Activated CD4-positive, alpha-beta memory T cell treated with anti-CD3 and anti-CD28 coated beads, Interleukin-2, amount 10 ng/mL, durations not matched to agents 7 days and 5 days (primary cell): ENCODE measurements at regions not wholly inside any gene's neighbourhood (a gene's known extent, or its start where the extent isn't known, plus 50 kb on each side); places are given as distances from the start of the nearest gene placed in this dataset.
A peak's percentile ranks its signal among the peaks of the same experiment; 100 is the strongest.
"Not testable (repeated sequence)": the region's sequence is repeated elsewhere in the genome, so short reads cannot be mapped to it uniquely, and the experiment has no call there.

Experiments used
- CTCF ChIA-PET: fragments of 350-600 bp; sonication (Branson Sonifier 250); formaldehyde crosslinking; loops from one replicate; lab custom pipeline; 2021; ENCODE audit warnings: antibody characterized with exemption, inconsistent platforms; lab: Charles Lee
- POLR2A ChIA-PET: fragments of 350-600 bp; sonication (Branson Sonifier 250); formaldehyde crosslinking; loops from one replicate; lab custom pipeline; 2021; ENCODE audit warnings: antibody characterized with exemption; lab: Charles Lee
- DNase-seq: peaks from one replicate; pipeline ENCODE4 v3.0.0-alpha.2; 2020
- H3K27ac Mint-ChIP-seq: one replicate; pipeline ENCODE4 v1.8.0; 2021; ENCODE audit warnings: mild to moderate bottlenecking, mixed read lengths
- H3K27me3 Mint-ChIP-seq: one replicate; pipeline ENCODE4 v1.8.0; 2021; ENCODE audit warnings: mixed read lengths
- H3K36me3 Mint-ChIP-seq: one replicate; pipeline ENCODE4 v1.8.0; 2021; ENCODE audit warnings: low read depth, mixed read lengths
- H3K4me1 Mint-ChIP-seq: one replicate; pipeline ENCODE4 v1.8.0; 2021; ENCODE audit warnings: mixed read lengths
- H3K4me3 Mint-ChIP-seq: one replicate; pipeline ENCODE4 v1.8.0; 2021; ENCODE audit warnings: mild to moderate bottlenecking, mixed read lengths
- H3K9me3 Mint-ChIP-seq: one replicate; pipeline ENCODE4 v1.8.0; 2021; ENCODE audit warnings: mixed read lengths

DNA sequence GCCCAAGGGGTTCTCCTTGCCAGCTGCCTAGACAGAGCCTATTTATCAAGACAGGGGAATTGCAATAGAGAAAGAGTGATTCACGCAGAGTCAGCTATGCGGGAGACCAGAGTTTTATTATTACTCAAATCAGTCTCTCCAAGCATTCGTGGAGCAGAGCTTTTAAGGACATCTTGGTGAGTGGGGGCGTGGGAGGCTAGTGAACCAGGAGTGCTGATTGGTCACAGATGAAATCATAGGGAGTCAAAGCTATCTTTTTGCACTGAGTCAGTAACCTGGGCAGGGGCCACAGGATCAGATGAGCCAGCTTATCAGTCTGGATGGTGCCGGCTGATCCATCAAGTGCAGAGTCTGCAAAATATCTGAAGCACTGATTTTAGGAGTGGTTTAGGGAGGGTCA is 64.8 kb upstream of the MRPS6 start:
- H3K4me3 Mint-ChIP-seq = no peak overlapping the region
- peak overlapping the region; percentile 10 for H3K27ac Mint-ChIP-seq
- peaks cover 16% of the 10 kb centered on the region for H3K4me1 Mint-ChIP-seq
- H3K9me3 Mint-ChIP-seq = peaks cover 44% of the 10 kb centered on the region
- ChIA-PET POLR2A (interaction anchor here (0.6 to 2.0 kb wide), 6 partner anchors 14 to 77 kb away, joined by 3 to 7 read pairs (median 3); no protein-coding TSS in a partner anchor), CTCF (interaction anchor here (1.0 to 1.4 kb wide), 2 partner anchors 31 to 339 kb away, joined by 3 to 4 read pairs; no protein-coding TSS in a partner anchor)
- no peaks in the 10 kb centered on the region for H3K27me3 Mint-ChIP-seq
- no peak for DNase-seq
- H3K36me3 Mint-ChIP-seq = peaks cover 28% of the 10 kb centered on the region

DNA sequence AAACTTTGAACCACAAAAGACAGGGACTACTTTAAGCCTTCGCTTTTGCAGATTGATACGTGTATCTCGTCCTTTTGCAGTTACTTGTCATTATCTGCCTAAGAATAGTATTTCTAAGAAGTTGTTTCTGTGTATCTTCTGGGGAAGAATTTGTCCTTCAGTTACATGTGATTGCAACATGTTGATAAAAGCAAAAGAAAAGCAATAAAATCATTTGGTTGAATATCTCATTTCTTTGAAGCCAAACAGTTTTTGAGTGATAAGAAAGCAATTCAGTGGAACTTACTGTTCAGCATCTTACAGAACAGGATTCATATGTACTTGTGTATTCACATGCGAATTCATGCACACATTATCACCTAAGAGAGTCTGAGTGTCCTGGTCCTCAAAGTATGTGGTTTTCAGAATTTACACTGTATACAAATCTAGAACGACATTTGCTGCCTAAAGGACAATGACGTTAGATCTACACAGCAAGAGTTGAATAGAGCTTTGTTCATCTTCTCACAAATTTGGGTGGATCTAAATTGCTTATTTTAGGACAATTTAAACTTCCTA is 66.7 kb upstream of the MRPS6 start:
- ChIA-PET POLR2A (no interaction called here), CTCF (no interaction called here)
- Mint-ChIP-seq H3K36me3 (peaks cover 18% of the 10 kb centered on the region), H3K4me3 (no peak overlapping the region), H3K9me3 (peaks cover 26% of the 10 kb centered on the region), H3K4me1 (peaks cover 16% of the 10 kb centered on the region), H3K27me3 (no peaks in the 10 kb centered on the region), H3K27ac (no peak overlapping the region)
- no peak for DNase-seq

DNA sequence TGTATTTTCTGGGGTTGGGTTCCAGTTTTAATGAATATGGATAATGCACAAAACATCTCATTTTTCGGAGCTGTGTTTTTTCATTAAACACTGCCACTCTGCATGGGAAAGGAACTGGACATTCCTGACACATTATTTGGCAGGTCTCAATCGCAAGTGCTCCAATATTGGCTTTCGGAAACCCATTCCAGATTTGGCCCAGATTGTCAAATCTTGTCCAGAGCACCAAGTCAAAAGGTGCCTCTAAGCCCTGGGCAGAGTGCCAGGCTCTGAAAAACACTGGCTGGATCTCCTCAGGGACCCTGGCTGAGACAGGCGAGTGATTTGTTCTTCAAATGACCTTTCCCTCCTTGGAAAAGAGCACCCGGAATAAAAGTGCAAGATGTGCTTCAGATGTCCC is 68.4 kb upstream of the MRPS6 start:
- ChIA-PET CTCF (no interaction called here), POLR2A (no interaction called here)
- peaks cover 16% of the 10 kb centered on the region for H3K4me1 Mint-ChIP-seq
- peaks cover 23% of the 10 kb centered on the region for H3K9me3 Mint-ChIP-seq
- no peak overlapping the region for H3K27ac Mint-ChIP-seq
- peaks cover 17% of the 10 kb centered on the region for H3K36me3 Mint-ChIP-seq
- DNase-seq = no peak
- H3K27me3 Mint-ChIP-seq = no peaks in the 10 kb centered on the region
- no peak overlapping the region for H3K4me3 Mint-ChIP-seq

DNA sequence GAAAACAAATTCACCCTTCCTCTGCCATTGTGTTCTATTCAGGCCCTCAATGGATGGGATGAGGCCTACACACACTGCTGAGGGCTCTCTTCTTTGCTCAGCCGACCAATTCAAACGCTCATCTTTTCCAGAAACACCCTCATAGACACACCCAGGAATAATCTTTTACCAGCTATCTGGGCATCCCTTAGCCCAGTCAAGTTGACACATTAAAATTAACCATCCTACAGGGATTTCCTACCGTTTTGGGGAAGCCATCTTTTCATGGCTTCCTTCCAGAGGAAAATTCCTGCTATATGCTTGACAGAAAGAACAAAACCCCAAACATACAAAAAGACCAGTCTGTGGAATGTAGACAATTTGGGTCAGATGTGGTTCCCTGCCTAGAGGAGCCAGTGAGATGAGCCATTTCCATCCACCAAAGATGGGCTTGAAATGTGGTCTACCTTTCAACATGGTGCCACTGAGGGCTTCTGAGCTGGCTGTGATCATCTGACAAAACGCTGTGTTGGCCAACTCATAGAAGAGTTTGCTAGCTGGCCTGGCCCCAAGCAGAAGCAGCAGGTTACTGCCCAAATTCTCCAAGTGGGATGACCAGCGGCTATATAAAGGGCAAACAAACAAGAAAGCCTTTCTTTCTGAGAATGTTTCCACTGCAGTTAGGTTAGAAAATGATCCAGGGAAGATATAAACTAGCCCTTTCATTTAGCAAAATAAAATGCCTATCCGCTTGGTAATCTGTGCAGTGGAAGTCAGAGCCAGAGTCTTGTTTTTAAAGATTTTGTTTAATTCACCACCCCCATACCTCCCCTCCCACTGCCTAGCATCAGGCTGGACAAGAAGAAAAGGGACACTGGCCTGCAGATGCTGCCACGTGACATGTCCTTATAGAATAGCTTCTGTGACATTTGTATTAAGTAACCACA is 69.1 kb upstream of the MRPS6 start:
- ChIA-PET POLR2A (interaction anchor here (1.2 kb wide), 1 partner anchor 56 kb away, joined by 3 read pairs; no protein-coding TSS in a partner anchor), CTCF (no interaction called here)
- peaks cover 19% of the 10 kb centered on the region for H3K9me3 Mint-ChIP-seq
- no peak overlapping the region for H3K27ac Mint-ChIP-seq
- H3K4me3 Mint-ChIP-seq = no peak overlapping the region
- no peaks in the 10 kb centered on the region for H3K27me3 Mint-ChIP-seq
- H3K36me3 Mint-ChIP-seq = peaks cover 15% of the 10 kb centered on the region
- DNase-seq = no peak
- peaks cover 16% of the 10 kb centered on the region for H3K4me1 Mint-ChIP-seq

DNA sequence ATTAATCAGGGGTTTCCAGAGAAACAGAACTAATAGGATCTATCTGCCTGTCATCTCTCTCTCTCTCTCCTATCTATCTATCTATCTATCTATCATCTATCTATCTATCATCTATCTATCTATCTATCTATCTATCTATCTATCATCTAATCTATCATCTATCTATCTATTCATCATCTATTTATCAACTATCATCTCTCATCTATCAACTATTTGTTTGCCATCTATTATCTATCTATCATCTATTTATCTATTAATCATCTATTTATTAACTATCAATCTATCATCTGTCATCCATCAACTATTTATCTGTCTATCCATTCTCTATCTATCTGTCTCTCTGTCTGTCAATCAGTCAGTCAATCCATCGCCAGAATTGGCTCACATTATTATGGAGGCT is 70.0 kb upstream of the MRPS6 start:
- no peak overlapping the region for H3K27ac Mint-ChIP-seq
- ChIA-PET POLR2A (interaction anchor here (1.2 kb wide), 1 partner anchor 55 kb away, joined by 3 read pairs; no protein-coding TSS in a partner anchor), CTCF (no interaction called here)
- peaks cover 13% of the 10 kb centered on the region for H3K9me3 Mint-ChIP-seq
- no peak overlapping the region for H3K4me3 Mint-ChIP-seq
- DNase-seq = no peak
- peaks cover 16% of the 10 kb centered on the region for H3K4me1 Mint-ChIP-seq
- peaks cover 9% of the 10 kb centered on the region for H3K36me3 Mint-ChIP-seq
- no peaks in the 10 kb centered on the region for H3K27me3 Mint-ChIP-seq

DNA sequence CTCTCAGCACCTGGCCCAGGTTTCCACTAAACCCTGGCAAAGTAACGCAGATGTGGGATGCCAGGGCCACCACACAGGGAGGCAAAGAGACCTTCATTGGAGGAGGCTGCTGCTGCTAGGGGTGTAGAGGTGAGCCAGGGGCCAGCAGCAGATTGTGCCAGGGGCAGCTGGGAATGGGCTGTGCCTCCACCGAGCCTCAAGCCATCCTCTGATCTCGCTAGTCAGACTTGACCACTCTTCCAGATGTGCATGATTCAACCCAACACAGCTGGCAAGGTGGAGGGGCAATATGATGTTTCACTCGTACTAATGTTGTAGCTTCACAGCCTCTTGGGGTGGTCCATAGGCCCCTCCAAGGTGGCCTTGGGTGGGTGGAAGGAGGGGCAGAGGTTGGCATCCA is 73.0 kb upstream of the MRPS6 start:
- POLR2A ChIA-PET = interaction anchor here (2.0 to 3.9 kb wide), 2 partner anchors 24 to 52 kb away, joined by 6 to 18 read pairs; no protein-coding TSS in a partner anchor
- CTCF ChIA-PET = no interaction called here
- Mint-ChIP-seq H3K27me3 (no peaks in the 10 kb centered on the region), H3K9me3 (peaks cover 7% of the 10 kb centered on the region), H3K4me3 (no peak overlapping the region), H3K27ac (no peak overlapping the region), H3K4me1 (peaks cover 25% of the 10 kb centered on the region), H3K36me3 (peaks cover 17% of the 10 kb centered on the region)
- no peak for DNase-seq

DNA sequence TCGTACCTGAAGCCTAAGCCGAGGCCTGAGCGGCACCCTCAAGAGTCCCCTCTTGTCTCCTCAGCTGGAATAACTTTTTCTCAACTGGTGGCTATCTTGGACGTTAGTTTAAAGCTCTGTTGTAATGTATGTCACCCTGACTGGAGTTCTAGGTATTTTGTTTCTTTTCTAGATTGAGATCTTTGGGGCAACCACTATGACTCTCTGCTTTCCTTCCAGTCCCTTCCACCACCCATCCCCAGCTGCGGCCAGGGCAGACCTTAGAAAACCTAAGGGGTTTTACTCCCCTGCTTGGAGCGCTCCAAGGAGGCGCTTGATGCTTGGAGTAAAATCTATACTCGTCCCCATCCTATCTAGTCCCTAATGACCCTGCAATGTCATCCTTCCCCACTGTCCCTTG is 74.6 kb upstream of the MRPS6 start:
- peaks cover 4% of the 10 kb centered on the region for H3K9me3 Mint-ChIP-seq
- no peak overlapping the region for H3K4me3 Mint-ChIP-seq
- H3K27me3 Mint-ChIP-seq = no peaks in the 10 kb centered on the region
- CTCF ChIA-PET = no interaction called here
- POLR2A ChIA-PET = interaction anchor here (0.7 to 3.9 kb wide), 3 partner anchors 22 to 50 kb away, joined by 3 to 18 read pairs (median 4); no protein-coding TSS in a partner anchor
- DNase-seq = no peak
- peak overlapping the region; percentile 40 for H3K27ac Mint-ChIP-seq
- peaks cover 25% of the 10 kb centered on the region for H3K4me1 Mint-ChIP-seq
- H3K36me3 Mint-ChIP-seq = peaks cover 15% of the 10 kb centered on the region

DNA sequence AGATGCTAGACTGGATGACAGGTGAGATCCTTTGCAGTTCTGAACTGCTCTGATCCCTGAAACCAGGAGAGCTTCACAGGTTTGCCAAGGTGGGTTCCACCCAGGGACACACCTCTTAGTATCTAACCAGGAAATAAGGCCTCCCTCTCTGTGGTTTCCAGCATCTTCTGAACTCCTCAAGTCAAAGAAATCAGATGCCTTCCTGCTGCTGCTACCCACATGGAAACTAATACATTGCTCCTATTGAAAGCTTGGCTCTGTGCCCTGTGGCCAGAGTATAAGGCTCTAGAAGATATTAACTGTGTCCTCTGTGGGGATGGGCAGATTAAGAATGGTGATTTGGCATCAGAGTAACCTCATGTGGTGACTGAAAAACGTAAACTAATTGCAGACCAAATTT is 75.0 kb upstream of the MRPS6 start:
- Mint-ChIP-seq H3K27me3 (no peaks in the 10 kb centered on the region), H3K9me3 (peaks cover 4% of the 10 kb centered on the region), H3K4me3 (no peak overlapping the region), H3K27ac (peak overlapping the region; percentile 40), H3K36me3 (peaks cover 12% of the 10 kb centered on the region), H3K4me1 (peaks cover 25% of the 10 kb centered on the region)
- POLR2A ChIA-PET = interaction anchor here (0.7 to 3.9 kb wide), 2 partner anchors 22 to 50 kb away, joined by 4 to 18 read pairs; no protein-coding TSS in a partner anchor
- CTCF ChIA-PET = no interaction called here
- no peak for DNase-seq

DNA sequence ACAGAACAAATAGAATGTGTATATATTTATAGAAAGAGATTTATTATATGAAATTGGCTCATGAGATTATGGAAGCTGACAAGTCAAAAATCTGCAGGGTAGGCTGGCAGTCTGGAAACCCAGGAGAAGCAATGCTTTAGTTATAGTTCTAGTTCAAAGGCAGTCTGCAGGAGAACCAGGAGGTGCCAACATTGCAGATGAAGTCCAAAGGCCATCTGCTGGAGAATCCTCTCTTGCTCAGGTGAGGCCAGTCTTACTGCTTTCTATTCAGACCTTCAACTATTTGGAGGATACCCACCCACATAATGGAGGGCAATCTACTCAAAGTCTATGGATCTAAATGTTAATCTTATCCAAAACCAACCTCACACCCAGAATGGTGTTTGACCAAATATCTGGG is 75.9 kb upstream of the MRPS6 start:
- Mint-ChIP-seq H3K36me3 (peaks cover 12% of the 10 kb centered on the region), H3K27me3 (no peaks in the 10 kb centered on the region), H3K4me3 (no peak overlapping the region), H3K4me1 (peaks cover 25% of the 10 kb centered on the region), H3K27ac (no peak overlapping the region), H3K9me3 (peaks cover 4% of the 10 kb centered on the region)
- CTCF ChIA-PET = no interaction called here
- DNase-seq = no peak
- POLR2A ChIA-PET = interaction anchor here (1.7 kb wide), 1 partner anchor 14 kb away, joined by 4 read pairs; no protein-coding TSS in a partner anchor

DNA sequence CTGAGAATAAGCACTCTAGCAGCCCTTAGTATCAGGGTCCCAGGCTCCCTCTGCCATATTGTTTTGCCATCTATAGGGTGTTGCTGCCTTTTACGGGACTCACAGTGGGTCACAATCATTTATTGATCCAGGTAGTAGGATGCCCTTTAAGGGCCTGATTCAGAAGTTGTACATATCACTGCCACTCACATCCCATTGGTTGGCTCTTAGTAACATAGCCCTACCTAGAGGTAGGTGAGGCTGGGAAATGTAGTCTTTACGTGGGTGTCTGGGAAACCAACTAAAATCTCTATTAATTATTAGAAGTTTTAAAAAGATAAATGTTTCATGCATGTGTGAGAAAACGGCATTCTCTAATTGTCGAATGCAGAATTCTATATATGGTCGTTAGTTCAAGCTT is 78.8 kb upstream of the ATP5PO start:
- Mint-ChIP-seq H3K9me3 (peaks cover 7% of the 10 kb centered on the region), H3K27me3 (peaks cover 7% of the 10 kb centered on the region), H3K4me3 (no peak overlapping the region), H3K4me1 (peaks cover 21% of the 10 kb centered on the region), H3K27ac (no peak overlapping the region), H3K36me3 (peaks cover 18% of the 10 kb centered on the region)
- CTCF ChIA-PET = no interaction called here
- no peak for DNase-seq
- POLR2A ChIA-PET = no interaction called here

DNA sequence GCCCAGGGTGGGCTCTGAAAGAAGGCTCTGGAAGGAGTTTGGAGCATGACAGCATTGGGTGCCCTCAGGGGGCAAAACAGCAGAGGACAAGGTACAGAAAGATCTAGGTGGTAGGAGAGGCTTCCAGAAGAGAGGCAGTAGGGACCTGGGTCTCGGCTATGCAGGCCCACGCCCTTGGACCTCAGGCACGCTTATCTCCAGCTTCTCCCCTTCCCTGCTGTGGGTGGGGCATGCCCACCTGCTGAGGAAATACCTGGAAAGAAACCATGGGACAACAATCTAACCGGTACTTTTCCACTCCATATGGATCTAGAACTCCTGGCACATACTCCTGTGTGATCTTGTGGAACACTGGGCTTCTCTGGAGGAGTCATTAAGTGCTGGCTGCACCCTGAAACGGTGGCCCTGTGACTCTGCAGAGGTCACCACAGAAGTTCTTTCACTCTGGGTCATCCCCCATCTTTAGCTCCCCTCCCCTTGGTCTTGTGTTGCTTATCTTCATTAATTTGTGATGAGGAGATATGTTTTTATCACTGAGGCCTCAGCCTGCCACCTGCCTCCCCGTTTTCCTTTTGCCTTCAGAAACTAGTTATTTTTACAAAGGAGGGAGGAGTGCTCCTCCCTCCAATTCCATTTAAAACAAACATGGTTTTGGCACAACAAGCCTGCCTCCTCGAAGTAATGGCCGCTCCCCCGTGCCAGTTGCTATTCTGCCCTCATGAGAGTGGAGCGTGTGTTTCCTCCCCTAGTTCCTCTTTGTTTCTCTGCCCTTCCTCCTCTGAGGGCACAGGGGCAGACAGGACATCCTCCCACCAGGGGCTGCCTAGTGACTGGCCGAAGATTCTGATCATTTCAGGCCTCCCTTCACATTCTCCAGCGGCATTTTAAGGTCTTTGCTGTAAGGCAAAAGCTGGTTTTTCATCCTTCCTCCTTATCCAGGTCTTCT is 78.0 kb upstream of the ATP5PO start:
- H3K4me3 Mint-ChIP-seq = no peak overlapping the region
- DNase-seq = no peak
- peaks cover 7% of the 10 kb centered on the region for H3K9me3 Mint-ChIP-seq
- ChIA-PET CTCF (no interaction called here), POLR2A (no interaction called here)
- peaks cover 18% of the 10 kb centered on the region for H3K36me3 Mint-ChIP-seq
- no peak overlapping the region for H3K27ac Mint-ChIP-seq
- peaks cover 14% of the 10 kb centered on the region for H3K4me1 Mint-ChIP-seq
- H3K27me3 Mint-ChIP-seq = peaks cover 7% of the 10 kb centered on the region

DNA sequence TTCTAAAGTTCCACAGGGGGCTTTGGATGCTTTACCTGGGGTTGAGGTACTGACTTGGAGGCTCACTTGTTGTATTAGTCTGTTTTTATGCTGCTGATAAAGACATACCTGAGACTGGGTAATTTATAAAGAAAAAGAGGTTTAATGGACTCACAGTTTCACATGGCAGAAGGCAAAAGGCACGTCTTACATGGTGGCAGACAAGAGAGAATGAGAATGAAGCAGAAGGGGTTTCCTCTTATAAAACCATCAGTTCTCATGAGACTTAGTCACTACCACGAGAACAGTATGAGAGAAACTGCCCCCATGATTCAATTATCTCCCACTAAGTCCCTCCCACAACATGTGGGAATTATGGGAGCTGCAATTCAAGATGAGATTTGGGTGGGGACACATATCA is 76.8 kb upstream of the ATP5PO start:
- CTCF ChIA-PET, H3K4me1 Mint-ChIP-seq, POLR2A ChIA-PET, H3K9me3 Mint-ChIP-seq, H3K27ac Mint-ChIP-seq, H3K27me3 Mint-ChIP-seq, H3K4me3 Mint-ChIP-seq, DNase-seq: not testable (repeated sequence)
- peaks cover 15% of the 10 kb centered on the region for H3K36me3 Mint-ChIP-seq
